PFSK-1 (cell line): ENCODE measurements at regions not wholly inside any gene's neighbourhood (a gene's known extent, or its start where the extent isn't known, plus 50 kb on each side); places are given as distances from the start of the nearest gene placed in this dataset.

Experiments
- FOXP2 ChIP-seq: optimal IDR thresholded peaks from 2 replicates; pipeline ENCODE3; 2011; ENCODE audit warnings: borderline replicate concordance, control low read depth, inconsistent platforms; ENCODE audit not compliant: insufficient read depth; ENCODE audit errors: extremely low read length, extremely low read depth
- POLR2AphosphoS5 ChIP-seq: IDR thresholded peaks from 2 replicates; pipeline ENCODE4 v1.6.1; 2012; ENCODE audit warnings: low read depth, mild to moderate bottlenecking, control low read depth, low read length, moderate library complexity
- REST ChIP-seq, 2 experiments: IDR thresholded peaks; 2 replicates each; pipeline versions ENCODE4 v1.6.1 to v1.8.0; 2011 to 2012; ENCODE audit warnings: low read depth in 2 of 2, low read length in 2 of 2, control low read depth in 1 of 2, inconsistent platforms in 1 of 2, mild to moderate bottlenecking in 1 of 2, moderate library complexity in 1 of 2; ENCODE audit not compliant: insufficient read depth in 1 of 2
- SIN3A ChIP-seq: IDR thresholded peaks from 2 replicates; pipeline ENCODE4 v1.6.1; 2012; ENCODE audit warnings: mild to moderate bottlenecking, low read length, moderate library complexity, borderline replicate concordance; ENCODE audit not compliant: insufficient read depth
- TAF1 ChIP-seq: IDR thresholded peaks from 2 replicates; pipeline ENCODE4 v1.6.1; 2012; ENCODE audit warnings: low read length, control low read depth, borderline replicate concordance; ENCODE audit not compliant: insufficient read depth

- TF ChIP-seq POLR2AphosphoS5 (no peak), TAF1 (no peak), REST (IDR thresholded peaks at IDR 0.05; ENCODE audit: insufficient read depth in 1 of 2, low read depth in 2 of 2, low read length in 2 of 2) (no peak), FOXP2 (no peak), SIN3A (no peak)
These were observed 243.7 kb upstream of the DIAPH2 start for GRCh38 chrX:96440941-96441340.

GRCh38 chrX:96445531-96446065 lies 239.0 kb upstream of the DIAPH2 start:
- no peak for TF ChIP-seq TAF1
- no peak for TF ChIP-seq SIN3A
- TF ChIP-seq POLR2AphosphoS5 = no peak
- no peak for TF ChIP-seq FOXP2
- TF ChIP-seq REST (IDR thresholded peaks at IDR 0.05; ENCODE audit: insufficient read depth in 1 of 2, low read depth in 2 of 2, low read length in 2 of 2) = no peak

GRCh38 chrX:96446524-96446923 lies 238.1 kb upstream of the DIAPH2 start:
- TF ChIP-seq TAF1 = no peak
- no peak for TF ChIP-seq SIN3A
- TF ChIP-seq REST (IDR thresholded peaks at IDR 0.05; ENCODE audit: insufficient read depth in 1 of 2, low read depth in 2 of 2, low read length in 2 of 2) = no peak
- TF ChIP-seq FOXP2 = no peak
- no peak for TF ChIP-seq POLR2AphosphoS5

GRCh38 chrX:96447161-96447560 lies 237.5 kb upstream of the DIAPH2 start:
- TF ChIP-seq FOXP2 (no peak), POLR2AphosphoS5 (no peak), REST (IDR thresholded peaks at IDR 0.05; ENCODE audit: insufficient read depth in 1 of 2, low read depth in 2 of 2, low read length in 2 of 2) (no peak), TAF1 (no peak), SIN3A (no peak)

- TF ChIP-seq REST (IDR thresholded peaks at IDR 0.05; ENCODE audit: insufficient read depth in 1 of 2, low read depth in 2 of 2, low read length in 2 of 2) = no peak
- no peak for TF ChIP-seq TAF1
- no peak for TF ChIP-seq POLR2AphosphoS5
- no peak for TF ChIP-seq FOXP2
- no peak for TF ChIP-seq SIN3A
These were observed 235.5 kb upstream of the DIAPH2 start for GRCh38 chrX:96449191-96449590.
